ENCODE measurements at regions not wholly inside any gene's neighbourhood (a gene's known extent, or its start where the extent isn't known, plus 50 kb on each side); places are given as distances from the start of the nearest gene placed in this dataset.

- DNase-seq (ENCODE audit: extremely low read depth in 1 of 2, low read depth in 1 of 2): no peak
Measured at GRCh38 chr10:24104895-24105294, 104.0 kb upstream of the KIAA1217 start.

GRCh38 chr10:24113901-24114300, 95.0 kb upstream of the KIAA1217 start:
- DNase-seq (ENCODE audit: extremely low read depth in 1 of 2, low read depth in 1 of 2): no peak

GRCh38 chr10:24114556-24114955, 94.4 kb upstream of the KIAA1217 start:
- no peak for DNase-seq (ENCODE audit: extremely low read depth in 1 of 2, low read depth in 1 of 2)

GRCh38 chr10:24115403-24115802, 93.5 kb upstream of the KIAA1217 start:
- no peak for DNase-seq (ENCODE audit: extremely low read depth in 1 of 2, low read depth in 1 of 2)

- no peak for DNase-seq (ENCODE audit: extremely low read depth in 1 of 2, low read depth in 1 of 2)
Measured at GRCh38 chr10:24118246-24118645, 90.7 kb upstream of the KIAA1217 start.

GRCh38 chr10:24119896-24120295, 89.0 kb upstream of the KIAA1217 start:
- no peak for DNase-seq (ENCODE audit: extremely low read depth in 1 of 2, low read depth in 1 of 2)

- no peak for DNase-seq (ENCODE audit: extremely low read depth in 1 of 2, low read depth in 1 of 2)
Measured at GRCh38 chr10:24120646-24121045, 88.3 kb upstream of the KIAA1217 start.

- DNase-seq (ENCODE audit: extremely low read depth in 1 of 2, low read depth in 1 of 2): no peak
Measured at GRCh38 chr10:24127516-24127915, 81.4 kb upstream of the KIAA1217 start.

- no peak for DNase-seq (ENCODE audit: extremely low read depth in 1 of 2, low read depth in 1 of 2)
Measured at GRCh38 chr10:24128066-24128730, 80.7 kb upstream of the KIAA1217 start.

GRCh38 chr10:24132741-24133140, 76.2 kb upstream of the KIAA1217 start:
- DNase-seq (ENCODE audit: extremely low read depth in 1 of 2, low read depth in 1 of 2): no peak

- DNase-seq (ENCODE audit: extremely low read depth in 1 of 2, low read depth in 1 of 2): no peak
Measured at GRCh38 chr10:24133835-24134234, 75.1 kb upstream of the KIAA1217 start.

GRCh38 chr10:24136070-24136469, 72.9 kb upstream of the KIAA1217 start:
- DNase-seq (ENCODE audit: extremely low read depth in 1 of 2, low read depth in 1 of 2): no peak

GRCh38 chr10:24147321-24147720, 61.6 kb upstream of the KIAA1217 start:
- DNase-seq (ENCODE audit: extremely low read depth in 1 of 2, low read depth in 1 of 2): no peak

- DNase-seq (ENCODE audit: extremely low read depth in 1 of 2, low read depth in 1 of 2): no peak
Measured at GRCh38 chr10:24149640-24150039, 59.3 kb upstream of the KIAA1217 start.

- DNase-seq (ENCODE audit: extremely low read depth in 1 of 2, low read depth in 1 of 2): no peak
Measured at GRCh38 chr10:24150853-24151252, 58.1 kb upstream of the KIAA1217 start.

GRCh38 chr10:24152270-24152669, 56.7 kb upstream of the KIAA1217 start:
- no peak for DNase-seq (ENCODE audit: extremely low read depth in 1 of 2, low read depth in 1 of 2)

GRCh38 chr10:24153031-24153430, 55.9 kb upstream of the KIAA1217 start:
- DNase-seq (ENCODE audit: extremely low read depth in 1 of 2, low read depth in 1 of 2): no peak

- no peak for DNase-seq (ENCODE audit: extremely low read depth in 1 of 2, low read depth in 1 of 2)
Measured at GRCh38 chr10:24153537-24153936, 55.4 kb upstream of the KIAA1217 start.

GRCh38 chr10:24156686-24157085, 52.3 kb upstream of the KIAA1217 start:
- no peak for DNase-seq (ENCODE audit: extremely low read depth in 1 of 2, low read depth in 1 of 2)

GRCh38 chr10:24157567-24157966, 51.4 kb upstream of the KIAA1217 start:
- no peak for DNase-seq (ENCODE audit: extremely low read depth in 1 of 2, low read depth in 1 of 2)
